Lung (tissue), 11 donors: ENCODE measurements at regions not wholly inside any gene's neighbourhood (a gene's known extent, or its start where the extent isn't known, plus 50 kb on each side); places are given as distances from the start of the nearest gene placed in this dataset.
"Not testable (repeated sequence)": the region's sequence is repeated elsewhere in the genome, so short reads cannot be mapped to it uniquely, and the experiment has no call there.

ENCODE experiments used
- ATAC-seq: fragments of 200-7000 bp; cut with Tn5 transposase; one replicate; pipeline ENCODE4 v1.9.1; 2020; ENCODE audit warnings: moderate number of reproducible peaks; ENCODE audit not compliant: insufficient read depth, low FRiP score
- DNase-seq, 3 donors: peaks; one replicate each; pipeline ENCODE4 v3.0.0-alpha.2; 2013 to 2017
- H3K27ac ChIP-seq, 2 donors: one replicate each; pipeline ENCODE4 v1.5.1; 2013; ENCODE audit warnings: mild to moderate bottlenecking in 2 of 2, moderate library complexity in 2 of 2, control low read depth in 1 of 2, inconsistent platforms in 1 of 2, low read depth in 1 of 2, low read length in 1 of 2
- H3K27me3 ChIP-seq, 3 donors: one replicate each; pipeline ENCODE4 v1.5.1; 2013; ENCODE audit warnings: low read length in 2 of 3; ENCODE audit not compliant: control insufficient read depth in 3 of 3, insufficient read depth in 3 of 3
- H3K36me3 ChIP-seq, 4 donors: one replicate each; pipeline ENCODE4 v1.5.1; 2013; ENCODE audit warnings: low read length in 4 of 4, mild to moderate bottlenecking in 1 of 4, moderate library complexity in 1 of 4; ENCODE audit not compliant: control insufficient read depth in 4 of 4, insufficient read depth in 4 of 4
- H3K4me1 ChIP-seq, 5 donors: one replicate each; pipeline ENCODE4 v1.5.1; 2013; ENCODE audit warnings: low read length in 5 of 5, mild to moderate bottlenecking in 2 of 5, moderate library complexity in 1 of 5; ENCODE audit not compliant: control insufficient read depth in 5 of 5, insufficient read depth in 5 of 5
- H3K4me3 ChIP-seq: one replicate; pipeline ENCODE4 v1.5.1; 2013; ENCODE audit warnings: mild to moderate bottlenecking, control low read depth, moderate library complexity
- H3K9ac ChIP-seq, 2 donors: one replicate each; pipeline ENCODE4 v1.5.1; 2013; ENCODE audit warnings: low read length in 2 of 2, control low read depth in 1 of 2; ENCODE audit not compliant: insufficient read depth in 1 of 2
- H3K9me3 ChIP-seq, 4 donors: one replicate each; pipeline ENCODE4 v1.5.1; 2013; ENCODE audit warnings: low read length in 3 of 4, mild to moderate bottlenecking in 1 of 4, moderate library complexity in 1 of 4; ENCODE audit not compliant: control insufficient read depth in 4 of 4, insufficient read depth in 3 of 4
- CTCF ChIP-seq: IDR thresholded peaks from 2 replicates; pipeline ENCODE4 v1.5.1; 2012; ENCODE audit warnings: mild to moderate bottlenecking; ENCODE audit errors: control extremely low read depth, extremely low read depth
- whole genome bisulfite sequencing, 2 donors: extraction: QIAGEN DNeasy Blood & Tissue Kit; methylation state at CpG; one replicate each; pipeline ENCODE4 v1.1.7; 2013; 5-methylcytosine and 5-hydroxymethylcytosine counted together
- donor health status: control.
- donor health status: control.
- donor health status: Bipolar disorder and iron deficiency.
- donor health status: healthy.
- donor health status: DM: yes; HTN: yes; CAD: no.

- WGBS, 2 donors, result 82% methylated on average over 2 of the region's 2 CpGs
- H3K27ac ChIP-seq, result no peak overlapping the region
- H3K9ac ChIP-seq, result no peak overlapping the region
- no peak for DNase-seq
- TF ChIP-seq CTCF, result no peak
- no peak for ATAC-seq
- H3K9me3 ChIP-seq, result no peaks in the 10 kb centered on the region
- H3K4me1 ChIP-seq, result no peaks in the 10 kb centered on the region
- H3K27me3 ChIP-seq, result no peaks in the 10 kb centered on the region
- no peak overlapping the region for H3K4me3 ChIP-seq
- H3K36me3 ChIP-seq, result no peaks in the 10 kb centered on the region
Observed at GRCh38 chr2:159872353-159872752, 74.3 kb upstream of the CD302 start.

GRCh38 chr2:159868598-159869159, 70.7 kb upstream of the CD302 start:
- not testable (repeated sequence) for DNase-seq, H3K4me1 ChIP-seq, ATAC-seq, H3K27me3 ChIP-seq, H3K27ac ChIP-seq, H3K9me3 ChIP-seq, H3K4me3 ChIP-seq, H3K9ac ChIP-seq, H3K36me3 ChIP-seq
- WGBS, 2 donors, result 90 to 99% methylated on average over 5 to 6 of the region's 7 CpGs

GRCh38 chr2:159867567-159868361, 69.8 kb upstream of the CD302 start:
- ATAC-seq, result no peak
- Histone ChIP-seq H3K4me1 (no peaks in the 10 kb centered on the region), H3K9ac (no peak overlapping the region), H3K27me3 (no peaks in the 10 kb centered on the region), H3K9me3 (no peaks in the 10 kb centered on the region), H3K4me3 (no peak overlapping the region), H3K27ac (no peak overlapping the region), H3K36me3 (no peaks in the 10 kb centered on the region)
- DNase-seq, result no peak
- TF ChIP-seq CTCF, result no peak

GRCh38 chr2:159863526-159864160, 65.6 kb upstream of the CD302 start:
- DNase-seq (no peak), ATAC-seq (no peak)
- Histone ChIP-seq H3K27me3 (no peaks in the 10 kb centered on the region), H3K4me3 (no peak overlapping the region), H3K36me3 (no peaks in the 10 kb centered on the region), H3K27ac (no peak overlapping the region), H3K4me1 (no peaks in the 10 kb centered on the region), H3K9me3 (no peaks in the 10 kb centered on the region), H3K9ac (no peak overlapping the region)
- no peak for TF ChIP-seq CTCF
- 66 to 86% methylated on average over 2 of the region's 2 CpGs for WGBS, 2 donors
